ENCODE measurements at regions not wholly inside any gene's neighbourhood (a gene's known extent, or its start where the extent isn't known, plus 50 kb on each side); places are given as distances from the start of the nearest gene placed in this dataset.

- H3K9me3 ChIP-seq (ENCODE audit: low read depth, low read length, poor library complexity, severe bottlenecking), result no peaks in the 10 kb centered on the region
- no peak overlapping the region for H3K27ac ChIP-seq (ENCODE audit: low read depth, low read length, poor library complexity, severe bottlenecking)
- POLR2A ChIA-PET (ENCODE audit: low non-redundant PET), result no interaction called here
- H3K27me3 ChIP-seq (replicated peaks; ENCODE audit: insufficient read depth, low read depth, low read length, poor library complexity), result no peaks in the 10 kb centered on the region
- no TSS peak for BruUV-seq (replicated peaks)
- no peak for TF ChIP-seq EZH2 (IDR thresholded peaks at IDR 0.05; ENCODE audit: borderline replicate concordance, low read depth, low read length, poor library complexity, severe bottlenecking)
- TF ChIP-seq, protein P1, sequence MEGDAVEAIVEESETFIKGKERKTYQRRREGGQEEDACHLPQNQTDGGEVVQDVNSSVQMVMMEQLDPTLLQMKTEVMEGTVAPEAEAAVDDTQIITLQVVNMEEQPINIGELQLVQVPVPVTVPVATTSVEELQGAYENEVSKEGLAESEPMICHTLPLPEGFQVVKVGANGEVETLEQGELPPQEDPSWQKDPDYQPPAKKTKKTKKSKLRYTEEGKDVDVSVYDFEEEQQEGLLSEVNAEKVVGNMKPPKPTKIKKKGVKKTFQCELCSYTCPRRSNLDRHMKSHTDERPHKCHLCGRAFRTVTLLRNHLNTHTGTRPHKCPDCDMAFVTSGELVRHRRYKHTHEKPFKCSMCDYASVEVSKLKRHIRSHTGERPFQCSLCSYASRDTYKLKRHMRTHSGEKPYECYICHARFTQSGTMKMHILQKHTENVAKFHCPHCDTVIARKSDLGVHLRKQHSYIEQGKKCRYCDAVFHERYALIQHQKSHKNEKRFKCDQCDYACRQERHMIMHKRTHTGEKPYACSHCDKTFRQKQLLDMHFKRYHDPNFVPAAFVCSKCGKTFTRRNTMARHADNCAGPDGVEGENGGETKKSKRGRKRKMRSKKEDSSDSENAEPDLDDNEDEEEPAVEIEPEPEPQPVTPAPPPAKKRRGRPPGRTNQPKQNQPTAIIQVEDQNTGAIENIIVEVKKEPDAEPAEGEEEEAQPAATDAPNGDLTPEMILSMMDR (conservative IDR thresholded peaks at IDR 0.05; ENCODE audit: low read depth, low read length), result no peak
- intact Hi-C loops (cut with micrococcal nuclease; ENCODE audit: unreplicated experiment), result no loop called here
- H3K4me3 ChIP-seq (ENCODE audit: low read depth, low read length, poor library complexity, severe bottlenecking), result no peak overlapping the region
- no peak for DNase-seq (ENCODE audit: low spot score)
- CTCF ChIA-PET, result no interaction called here
- no peaks in the 10 kb centered on the region for H3K4me1 ChIP-seq (ENCODE audit: insufficient read depth, low read length, poor library complexity, severe bottlenecking)
- H3K36me3 ChIP-seq (ENCODE audit: insufficient read depth, low read length, poor library complexity, severe bottlenecking), result no peaks in the 10 kb centered on the region
These were observed 322.4 kb downstream of the OLFM4 start for GRCh38 chr13:53351021-53351420.

DNA sequence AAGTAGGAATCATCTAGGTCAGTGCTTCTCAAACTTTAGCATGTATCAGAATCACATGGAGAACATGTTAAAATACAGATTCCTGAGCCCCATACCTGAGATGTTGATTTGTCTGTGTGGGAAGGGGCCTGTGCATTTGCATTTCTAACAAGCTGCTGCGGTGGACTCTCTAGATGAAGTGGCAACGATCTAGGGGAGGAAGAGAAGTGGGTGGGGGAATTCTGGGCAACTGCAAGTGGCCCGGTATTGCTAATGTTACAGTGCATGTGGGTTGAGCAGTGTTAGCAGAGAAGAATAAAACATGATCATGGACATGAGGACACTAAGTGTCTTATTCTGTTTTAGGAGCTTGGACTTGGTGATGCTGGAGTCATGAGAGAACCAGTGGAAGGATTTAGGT lies 329.0 kb downstream of the OLFM4 start:
- no peaks in the 10 kb centered on the region for H3K4me1 ChIP-seq (ENCODE audit: insufficient read depth, low read length, poor library complexity, severe bottlenecking)
- H3K4me3 ChIP-seq (ENCODE audit: low read depth, low read length, poor library complexity, severe bottlenecking), result no peak overlapping the region
- ChIA-PET CTCF (no interaction called here), POLR2A (ENCODE audit: low non-redundant PET) (no interaction called here)
- no peaks in the 10 kb centered on the region for H3K9me3 ChIP-seq (ENCODE audit: low read depth, low read length, poor library complexity, severe bottlenecking)
- no peaks in the 10 kb centered on the region for H3K36me3 ChIP-seq (ENCODE audit: insufficient read depth, low read length, poor library complexity, severe bottlenecking)
- no peak overlapping the region for H3K27ac ChIP-seq (ENCODE audit: low read depth, low read length, poor library complexity, severe bottlenecking)
- intact Hi-C loops (cut with micrococcal nuclease; ENCODE audit: unreplicated experiment), result no loop called here
- no TSS peak for BruUV-seq (replicated peaks)
- no peak for TF ChIP-seq EZH2 (IDR thresholded peaks at IDR 0.05; ENCODE audit: borderline replicate concordance, low read depth, low read length, poor library complexity, severe bottlenecking)
- TF ChIP-seq, protein P1 (conservative IDR thresholded peaks at IDR 0.05; ENCODE audit: low read depth, low read length), result no peak
- H3K27me3 ChIP-seq (replicated peaks; ENCODE audit: insufficient read depth, low read depth, low read length, poor library complexity), result no peaks in the 10 kb centered on the region
- no peak for DNase-seq (ENCODE audit: low spot score)

DNA sequence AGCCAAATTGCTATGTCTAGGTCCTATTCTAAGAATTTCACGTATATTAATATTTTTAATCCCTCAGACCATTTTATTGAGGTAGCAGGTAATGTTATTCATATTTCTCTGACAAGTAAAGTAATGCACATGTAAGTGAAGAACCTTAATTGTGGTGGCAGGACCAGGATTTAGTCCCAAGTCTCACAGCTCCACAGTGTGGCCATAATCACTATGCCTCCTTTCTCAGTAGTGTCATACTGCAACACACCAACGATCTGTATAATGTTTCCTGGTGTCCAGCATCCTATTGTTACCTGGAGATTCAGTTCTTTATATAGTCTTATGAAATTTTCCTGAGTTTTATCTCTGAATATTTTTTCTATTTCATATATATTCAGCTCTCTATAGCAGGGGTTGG lies 340.3 kb downstream of the OLFM4 start:
- Histone ChIP-seq H3K27ac (ENCODE audit: low read depth, low read length, poor library complexity, severe bottlenecking) (no peak overlapping the region), H3K4me3 (ENCODE audit: low read depth, low read length, poor library complexity, severe bottlenecking) (no peak overlapping the region), H3K36me3 (ENCODE audit: insufficient read depth, low read length, poor library complexity, severe bottlenecking) (no peaks in the 10 kb centered on the region), H3K9me3 (ENCODE audit: low read depth, low read length, poor library complexity, severe bottlenecking) (no peaks in the 10 kb centered on the region), H3K4me1 (ENCODE audit: insufficient read depth, low read length, poor library complexity, severe bottlenecking) (no peaks in the 10 kb centered on the region), H3K27me3 (replicated peaks; ENCODE audit: insufficient read depth, low read depth, low read length, poor library complexity) (no peaks in the 10 kb centered on the region)
- TF ChIP-seq EZH2 (IDR thresholded peaks at IDR 0.05; ENCODE audit: borderline replicate concordance, low read depth, low read length, poor library complexity, severe bottlenecking), result no peak
- TF ChIP-seq, protein P1 (conservative IDR thresholded peaks at IDR 0.05; ENCODE audit: low read depth, low read length), result no peak
- BruUV-seq (replicated peaks), result no TSS peak
- intact Hi-C loops (cut with micrococcal nuclease; ENCODE audit: unreplicated experiment), result no loop called here
- DNase-seq (ENCODE audit: low spot score), result no peak
- POLR2A ChIA-PET (ENCODE audit: low non-redundant PET), result no interaction called here
- CTCF ChIA-PET, result no interaction called here

Measured in A673 (cell line).